HG02938 (cell line): ENCODE measurements at regions not wholly inside any gene's neighbourhood (a gene's known extent, or its start where the extent isn't known, plus 50 kb on each side); places are given as distances from the start of the nearest gene placed in this dataset.

Source experiments
- ATAC-seq: cut with Tn5 transposase; IDR thresholded peaks from one replicate; pipeline ENCODE4 v1.9.1; 2021; ENCODE audit warnings: mild to moderate bottlenecking, moderate library complexity; ENCODE audit not compliant: unreplicated experiment

DNA sequence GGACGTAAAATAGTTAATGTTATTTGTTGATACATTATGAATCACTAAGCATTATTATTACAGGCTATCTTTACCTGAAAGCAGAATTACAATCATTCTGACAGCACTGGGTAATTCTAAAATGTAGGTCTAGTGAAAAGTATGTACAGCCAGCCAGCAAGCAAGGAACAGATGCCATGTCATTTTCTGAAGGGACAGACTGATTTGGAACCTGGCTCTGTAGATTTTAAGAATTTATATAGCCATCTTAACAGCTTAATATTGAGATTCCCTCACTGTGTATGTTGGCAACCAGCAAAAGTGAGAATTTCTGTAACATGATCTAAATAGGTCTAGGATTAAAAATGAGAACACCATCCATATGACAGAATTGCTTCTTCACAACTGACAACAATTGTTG is 359.4 kb downstream of the ZIC4 start:
- no peak for ATAC-seq

DNA sequence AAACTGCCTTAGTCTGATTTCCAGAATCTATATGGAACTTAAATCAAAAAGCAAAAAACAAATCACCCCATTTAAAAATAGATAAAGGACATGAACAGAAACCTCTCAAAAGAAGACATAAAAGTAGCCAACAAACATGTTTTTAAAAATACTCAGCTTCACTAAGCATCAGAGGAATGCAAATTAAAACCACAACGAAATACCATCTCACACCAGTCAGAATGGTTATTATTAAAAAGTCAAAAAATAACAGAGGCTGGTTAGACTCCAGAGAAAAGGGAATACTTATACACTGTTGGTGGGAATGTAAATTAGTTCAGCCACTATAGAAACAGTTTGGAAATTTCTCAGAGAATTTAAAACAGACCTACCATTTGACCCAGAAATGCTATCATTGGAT is 367.9 kb downstream of the ZIC4 start:
- ATAC-seq, result no peak

DNA sequence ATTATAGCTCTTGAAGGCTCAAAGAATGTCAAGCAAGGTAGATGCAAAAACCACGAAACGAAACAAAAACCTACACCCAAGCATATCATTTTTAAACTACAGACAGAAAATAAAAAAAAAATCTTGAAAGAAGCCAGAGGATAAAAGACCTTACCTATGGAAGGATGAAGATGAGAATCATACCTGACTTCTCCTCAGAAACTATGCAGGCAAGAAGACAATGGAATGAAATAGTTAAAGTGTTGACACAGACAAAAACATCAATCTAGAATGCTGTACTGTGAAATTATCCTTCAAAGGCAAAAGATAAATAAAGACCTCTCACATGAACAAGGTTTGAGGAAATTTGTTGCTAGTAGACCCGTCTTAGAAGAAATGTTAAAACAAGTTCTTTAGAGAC is 372.0 kb downstream of the ZIC4 start:
- no peak for ATAC-seq

DNA sequence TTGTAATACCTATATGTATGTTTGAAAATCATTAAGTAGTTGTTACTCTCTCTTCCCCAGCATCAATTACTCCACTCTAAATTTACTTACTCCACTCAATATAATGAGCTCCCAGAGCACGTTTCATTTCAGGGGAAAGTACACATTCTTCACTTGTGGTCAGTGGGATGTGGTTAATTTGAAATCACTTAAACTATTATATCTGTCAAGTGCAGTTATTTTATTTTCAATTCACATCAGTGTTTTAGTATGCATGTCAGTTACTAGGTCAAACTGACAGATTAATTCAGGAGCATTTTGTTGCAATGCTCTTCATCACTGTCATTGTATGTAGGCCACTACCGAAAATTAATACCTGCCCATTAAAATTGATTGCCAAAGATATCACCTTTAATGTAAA is 376.1 kb downstream of the ZIC4 start:
- ATAC-seq, result no peak

DNA sequence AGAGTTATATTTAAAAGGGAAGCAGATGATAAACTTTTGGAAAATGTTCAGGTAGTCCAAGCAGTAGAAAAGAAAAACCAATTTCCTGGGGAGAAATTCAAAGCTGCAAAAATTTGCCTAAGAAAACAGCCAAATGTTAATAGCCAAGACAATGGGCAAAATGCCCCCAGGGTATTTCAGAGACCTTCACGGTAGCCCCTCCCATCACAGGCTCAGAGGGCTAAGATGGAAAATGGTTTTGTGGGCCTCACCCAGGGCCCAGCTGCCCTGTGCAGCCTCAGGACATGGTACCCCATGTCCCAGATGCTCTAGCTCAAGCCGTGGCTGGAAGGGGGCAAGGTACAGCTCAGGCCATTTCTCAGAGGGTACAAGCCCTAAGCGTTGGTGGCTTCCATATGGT is 391.0 kb downstream of the ZIC4 start:
- ATAC-seq, result no peak

DNA sequence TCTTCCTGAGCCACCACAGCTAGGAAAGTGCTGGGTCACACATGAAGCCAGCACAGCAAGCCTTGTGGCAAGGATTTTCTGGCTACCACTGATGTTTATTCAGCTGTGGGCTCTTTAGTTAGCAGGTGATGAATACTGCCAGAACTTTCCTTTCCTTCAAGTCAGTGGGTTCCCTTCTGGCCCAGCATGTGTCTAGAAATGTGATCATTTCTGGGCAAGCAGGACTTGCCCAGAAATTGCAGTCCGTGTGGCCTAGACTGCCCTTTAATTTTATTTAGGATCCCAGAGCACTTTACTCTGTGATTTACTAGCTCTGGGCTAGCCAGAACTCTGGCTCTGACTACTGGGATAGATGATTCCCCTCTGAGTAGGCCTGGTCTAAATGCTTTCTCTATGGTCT is 397.5 kb downstream of the ZIC4 start:
- ATAC-seq, result no peak

DNA sequence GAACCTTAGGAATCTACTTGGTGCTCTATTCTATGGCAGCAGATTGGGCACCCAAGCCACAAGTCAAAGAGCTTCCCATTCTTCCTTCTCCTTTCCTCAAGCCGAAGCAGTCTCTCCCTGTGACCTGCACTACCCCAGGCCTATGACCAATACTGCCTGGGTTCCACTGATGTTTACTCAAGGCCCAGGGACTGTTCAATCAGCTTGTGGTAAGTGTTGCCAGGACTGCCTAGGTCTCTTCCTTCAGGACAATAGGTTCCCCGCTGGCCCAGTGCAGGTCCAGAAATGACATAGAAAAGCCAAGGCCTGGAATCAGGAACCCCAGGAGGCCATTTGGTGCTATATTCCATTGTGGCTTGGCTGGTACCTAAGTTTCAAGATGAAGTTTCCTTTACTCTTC is 397.9 kb downstream of the ZIC4 start:
- ATAC-seq, result no peak

DNA sequence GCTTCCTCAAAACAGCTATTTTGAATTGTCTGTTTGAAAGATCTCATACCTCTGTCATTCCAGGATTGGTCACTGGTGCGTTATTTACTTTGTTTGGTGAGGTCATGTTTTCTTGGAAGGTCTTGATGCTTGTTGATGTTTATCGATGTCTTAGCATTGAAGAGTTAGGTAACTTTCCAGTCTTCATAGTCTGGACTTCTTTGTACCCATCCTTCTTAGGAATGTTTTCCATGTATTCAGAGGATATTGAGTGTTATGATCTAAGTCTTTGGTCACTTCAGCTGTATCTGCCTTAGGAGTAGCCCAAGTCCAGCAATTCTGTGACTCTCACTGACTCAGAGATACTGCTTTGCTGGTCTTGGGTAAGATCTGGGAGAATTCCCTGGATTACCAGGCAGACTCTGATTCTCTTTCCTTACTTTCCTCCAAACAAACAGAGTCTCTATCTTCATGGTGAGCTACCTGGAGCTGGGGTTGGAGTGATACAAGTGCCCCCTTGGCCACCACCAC is 398.6 kb downstream of the ZIC4 start:
- no peak for ATAC-seq

DNA sequence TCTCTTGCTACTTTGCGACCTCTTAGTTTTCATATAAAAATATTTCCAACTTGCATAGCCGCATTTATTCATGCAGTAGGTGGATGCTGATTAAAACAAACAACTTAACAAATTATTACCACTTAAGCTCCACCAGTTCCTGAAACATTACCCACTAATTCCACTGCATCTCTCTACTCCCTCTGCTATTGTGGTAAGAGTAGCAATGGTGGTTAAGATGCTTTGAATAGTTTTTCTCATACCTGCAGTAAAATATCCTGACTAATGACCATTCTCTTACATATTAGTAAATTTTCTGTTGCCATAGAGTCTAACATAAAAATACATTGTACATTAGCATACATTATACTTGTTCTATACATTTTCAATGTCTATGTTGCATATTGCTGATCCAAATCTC is 397.6 kb upstream of the PLSCR5 start:
- ATAC-seq, result no peak

DNA sequence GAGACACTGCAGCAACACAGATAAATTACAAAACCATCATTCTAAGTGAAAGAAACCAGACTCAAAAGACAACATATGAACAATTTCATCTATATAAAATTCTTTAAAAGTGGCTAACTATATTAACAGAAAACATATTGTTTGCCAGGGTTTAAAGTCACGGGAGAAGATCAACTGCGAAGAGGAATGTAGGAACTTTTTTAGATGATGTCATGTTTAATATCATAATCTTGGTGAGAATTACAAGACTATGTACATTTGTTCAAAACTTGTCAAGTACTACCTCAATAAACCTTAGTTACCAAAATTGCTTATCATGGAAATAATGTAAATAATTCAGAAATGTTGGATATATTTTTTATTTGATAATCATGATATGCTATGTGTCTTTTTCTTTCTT is 395.1 kb upstream of the PLSCR5 start:
- no peak for ATAC-seq

DNA sequence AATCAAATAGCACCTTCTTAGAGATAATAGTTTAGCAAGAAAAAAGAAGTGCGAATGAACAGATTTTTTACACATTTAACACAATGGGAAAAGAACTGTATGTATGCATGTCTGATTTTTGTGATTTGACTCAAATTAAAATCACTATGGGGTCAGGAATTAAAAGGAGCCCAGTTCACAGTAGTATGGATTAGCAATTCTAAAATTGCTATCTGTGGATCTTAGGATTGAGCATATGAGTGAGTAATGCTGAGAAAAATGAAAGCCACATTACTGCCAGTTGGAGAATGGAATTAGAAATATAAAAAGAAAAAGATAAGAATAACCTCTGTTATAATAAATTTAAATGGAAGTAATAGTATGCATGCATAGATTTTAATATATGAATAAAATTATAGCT is 386.8 kb upstream of the PLSCR5 start:
- ATAC-seq, result no peak

DNA sequence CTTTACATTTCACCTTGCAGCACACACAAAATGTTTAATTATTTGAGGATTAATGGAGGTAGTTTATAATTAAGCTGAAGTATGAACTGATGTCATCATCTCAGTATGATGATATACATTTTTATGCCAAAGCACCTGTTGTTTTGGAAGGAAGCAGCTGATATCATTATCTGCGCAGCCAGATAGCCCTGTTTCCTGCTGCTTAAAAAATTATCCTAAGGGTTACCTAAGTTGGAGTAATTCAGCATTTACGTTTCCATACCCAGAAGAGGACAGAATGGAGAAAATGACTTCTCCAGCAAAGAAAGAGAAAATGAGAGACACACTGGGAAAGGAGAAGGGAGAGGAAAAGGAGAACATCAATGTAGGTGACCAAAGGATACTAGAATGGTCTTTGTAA is 370.3 kb upstream of the PLSCR5 start:
- ATAC-seq, result no peak

DNA sequence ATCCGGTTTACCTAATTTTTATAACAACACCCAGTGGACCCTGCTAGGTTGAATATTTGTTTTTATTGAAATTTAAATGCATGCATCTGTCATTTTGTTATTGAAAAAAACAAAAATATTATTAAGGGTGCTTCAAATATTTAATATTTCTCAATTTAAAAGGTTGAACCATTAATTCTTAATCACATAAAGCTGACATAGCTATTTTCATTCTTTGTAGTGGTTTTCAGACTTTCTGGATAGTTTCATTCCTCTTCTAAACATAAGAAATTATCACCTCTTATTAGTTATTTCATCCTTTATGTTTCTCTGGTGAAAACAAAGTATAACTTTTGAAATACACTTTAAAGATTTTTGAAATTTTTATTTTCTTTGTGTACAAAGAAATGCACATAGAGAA is 369.9 kb upstream of the PLSCR5 start:
- no peak for ATAC-seq

DNA sequence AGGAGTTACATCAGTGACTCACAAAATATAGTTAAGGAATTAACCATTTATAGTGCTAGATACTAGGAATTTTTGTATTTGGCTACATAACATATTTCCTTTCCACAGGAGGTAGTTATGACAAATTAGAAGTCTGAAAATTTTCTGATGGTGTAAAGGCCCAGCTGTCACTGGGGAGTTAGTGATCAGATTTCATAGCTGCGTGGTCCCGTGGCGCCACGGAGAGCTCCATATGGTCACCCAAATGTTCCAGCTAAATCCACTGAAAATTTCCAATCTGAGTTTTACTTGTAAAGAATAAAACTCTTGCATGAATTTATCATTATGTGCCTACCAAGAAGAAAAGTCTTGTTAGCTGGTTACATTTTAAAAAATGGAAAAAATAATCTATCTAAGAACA is 368.9 kb upstream of the PLSCR5 start:
- no peak for ATAC-seq

DNA sequence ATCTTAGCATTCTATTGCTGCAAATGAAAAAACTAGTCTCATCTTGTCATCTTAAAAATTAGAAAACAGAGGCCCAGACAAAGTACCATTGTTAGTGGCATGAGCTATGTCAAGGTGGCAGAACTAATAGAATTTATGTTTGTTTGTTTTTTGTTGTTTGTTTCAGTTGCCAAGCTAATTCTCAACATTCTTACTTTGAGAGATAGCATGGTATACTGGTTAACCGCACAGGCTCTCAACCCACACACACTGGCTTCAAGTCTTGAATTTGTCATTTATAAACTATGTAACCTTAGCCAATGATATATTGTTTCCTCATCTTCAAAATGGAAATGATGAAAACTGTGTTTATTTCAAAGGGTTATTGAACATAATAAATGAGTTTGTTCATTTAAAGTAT is 367.6 kb upstream of the PLSCR5 start:
- ATAC-seq, result no peak

DNA sequence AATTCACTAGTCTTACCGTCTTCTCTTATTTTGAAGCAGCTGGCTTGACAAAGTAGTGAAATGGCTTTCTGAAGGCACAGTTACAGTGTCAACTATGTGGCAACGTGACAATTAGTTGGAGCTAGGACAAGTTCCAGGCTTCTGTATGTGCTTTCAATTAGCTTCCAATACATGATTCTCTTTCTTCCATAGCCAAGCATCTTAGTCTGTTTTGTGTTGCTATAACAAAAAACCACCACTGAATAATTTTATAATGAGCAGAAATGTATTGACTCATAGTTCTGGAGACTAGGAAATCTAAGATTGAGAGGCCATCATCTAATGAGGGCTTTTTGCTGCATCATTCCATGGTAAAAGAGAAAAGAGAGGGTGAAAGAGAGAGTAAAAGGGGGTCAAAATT is 365.1 kb upstream of the PLSCR5 start:
- no peak for ATAC-seq

DNA sequence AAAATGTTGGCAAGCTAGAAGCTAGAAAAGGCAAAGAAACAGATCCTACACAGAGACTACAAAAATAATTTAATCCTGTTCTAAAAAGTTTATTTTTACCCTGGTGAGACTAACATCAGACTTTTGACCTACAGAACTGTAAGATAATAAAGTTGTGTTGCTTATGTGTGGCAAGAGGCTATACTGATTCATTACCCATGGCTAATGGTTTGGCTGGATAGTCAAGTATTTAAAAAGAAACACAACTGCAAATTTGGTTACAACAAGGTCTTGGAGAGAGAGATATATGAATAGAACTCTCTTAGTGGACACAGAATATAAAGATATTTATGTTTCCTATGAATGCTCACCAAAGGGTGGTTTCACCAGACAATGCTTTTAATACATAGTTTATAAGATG is 364.2 kb upstream of the PLSCR5 start:
- ATAC-seq, result no peak

DNA sequence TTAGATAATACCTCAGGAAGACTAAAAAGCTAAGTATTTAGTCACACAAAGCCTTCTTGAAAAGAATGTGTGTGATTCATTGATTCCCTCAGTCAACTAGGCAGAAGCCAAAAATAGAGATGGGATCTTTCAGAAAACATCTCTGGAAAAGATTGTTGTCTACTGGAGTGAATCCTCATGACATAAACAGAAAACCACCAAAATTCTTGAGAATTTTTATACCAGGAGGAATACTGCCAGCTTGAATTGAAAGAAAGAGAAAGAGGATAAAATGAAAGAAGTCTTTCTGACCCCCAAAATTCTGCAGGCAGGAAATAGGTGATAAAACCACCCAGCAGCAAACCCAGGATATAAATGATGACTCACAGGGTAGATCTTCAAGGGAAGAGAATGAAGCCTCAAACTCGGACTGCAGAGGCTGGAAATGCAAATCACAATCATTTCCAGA is 363.1 kb upstream of the PLSCR5 start:
- ATAC-seq, result no peak

DNA sequence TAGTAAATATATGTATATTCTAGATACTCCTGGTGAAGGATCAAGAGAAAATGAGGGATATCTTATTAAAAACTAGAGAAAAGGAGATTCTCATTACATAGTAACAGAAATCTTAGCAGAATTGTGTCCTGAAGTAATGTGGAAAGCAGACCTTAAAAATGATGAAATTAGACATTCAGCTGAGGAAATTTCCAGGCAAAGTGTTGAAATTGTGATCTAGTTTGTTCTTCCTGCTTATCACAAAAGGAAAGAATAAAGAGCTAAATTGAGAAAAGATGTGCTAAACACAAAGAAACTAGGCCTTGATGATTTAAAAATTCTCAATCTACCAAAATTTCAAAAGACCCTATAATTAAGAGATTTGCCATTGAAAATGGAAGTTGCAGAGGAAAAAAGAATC is 362.6 kb upstream of the PLSCR5 start:
- ATAC-seq, result no peak

DNA sequence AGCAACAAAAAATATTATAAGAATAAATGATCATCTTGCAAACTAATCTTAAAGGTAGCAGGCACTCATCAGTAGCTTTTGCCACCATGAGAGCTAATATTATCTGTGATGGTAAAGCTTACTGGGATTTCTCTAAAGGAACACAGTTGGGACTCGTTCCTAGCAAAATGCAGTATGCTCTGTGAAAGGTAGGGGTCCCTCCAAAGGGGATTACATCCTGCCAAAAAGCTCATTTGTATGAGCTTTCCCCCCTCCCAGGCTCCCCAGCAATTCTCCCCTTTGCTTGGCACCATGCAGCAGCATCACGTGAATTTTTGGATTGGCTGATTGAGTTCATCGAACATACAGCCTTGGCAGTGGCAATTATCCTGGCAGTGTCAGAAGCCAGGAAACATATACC is 361.0 kb upstream of the PLSCR5 start:
- ATAC-seq, result no peak

DNA sequence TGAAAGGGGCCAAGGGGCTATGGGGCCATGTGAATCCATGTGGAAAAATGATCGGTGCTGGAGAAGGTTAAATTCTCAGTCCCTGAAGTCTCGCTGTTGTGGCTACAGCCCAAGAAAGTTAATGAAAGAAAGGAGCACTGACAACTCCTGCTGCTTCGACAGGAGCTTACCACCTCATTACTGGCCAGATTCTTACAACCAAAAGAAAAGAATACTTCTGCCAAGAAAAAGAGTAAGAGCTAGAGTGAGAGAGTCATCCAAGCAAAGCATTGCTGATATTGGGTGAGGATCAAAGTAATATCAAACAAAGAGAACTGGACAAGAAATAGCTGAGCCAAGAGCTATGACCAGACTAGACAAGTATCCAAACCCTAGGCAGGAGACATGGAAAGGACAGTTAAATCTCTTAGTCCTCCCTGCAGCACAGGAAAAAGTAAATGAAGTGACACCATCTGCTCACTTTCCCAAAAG is 348.4 kb upstream of the PLSCR5 start:
- no peak for ATAC-seq

DNA sequence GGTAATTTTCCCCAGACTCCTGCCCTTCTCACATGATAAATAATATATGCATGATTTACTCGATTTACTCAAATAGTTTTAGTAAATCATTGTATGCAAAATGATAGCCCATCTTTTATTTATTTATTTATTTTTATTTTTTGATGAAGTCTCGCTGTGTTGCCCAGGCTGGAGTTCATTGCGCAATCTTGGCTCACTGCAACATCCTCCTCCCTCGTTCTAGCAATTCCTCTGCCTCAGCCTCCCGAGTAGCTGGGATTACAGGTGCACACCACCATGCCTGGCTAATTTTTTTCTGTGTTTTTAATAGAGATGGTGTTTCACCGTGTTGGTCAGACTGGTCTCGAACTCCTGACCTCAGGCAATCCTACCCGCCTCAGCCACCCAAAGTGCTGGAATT is 343.8 kb upstream of the PLSCR5 start:
- no peak for ATAC-seq

DNA sequence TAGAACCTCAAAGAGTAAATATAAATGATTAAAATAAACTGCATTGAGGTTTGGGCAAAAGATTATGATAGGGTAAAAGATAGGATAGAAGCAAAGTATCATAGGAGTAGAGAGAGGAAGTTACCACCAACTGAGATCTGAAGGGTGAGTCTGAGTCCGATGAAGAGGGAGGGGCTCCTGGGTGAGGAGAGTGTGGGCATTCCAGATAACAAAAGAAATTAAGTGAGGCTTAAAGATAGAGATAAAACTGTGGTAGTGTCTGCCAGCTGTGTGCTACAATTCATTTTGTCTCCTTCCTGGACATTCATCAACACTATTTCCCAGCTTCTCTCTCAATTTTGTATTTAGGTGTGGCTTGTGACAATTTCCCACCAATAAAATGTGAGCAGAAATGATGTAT is 343.0 kb upstream of the PLSCR5 start:
- no peak for ATAC-seq

DNA sequence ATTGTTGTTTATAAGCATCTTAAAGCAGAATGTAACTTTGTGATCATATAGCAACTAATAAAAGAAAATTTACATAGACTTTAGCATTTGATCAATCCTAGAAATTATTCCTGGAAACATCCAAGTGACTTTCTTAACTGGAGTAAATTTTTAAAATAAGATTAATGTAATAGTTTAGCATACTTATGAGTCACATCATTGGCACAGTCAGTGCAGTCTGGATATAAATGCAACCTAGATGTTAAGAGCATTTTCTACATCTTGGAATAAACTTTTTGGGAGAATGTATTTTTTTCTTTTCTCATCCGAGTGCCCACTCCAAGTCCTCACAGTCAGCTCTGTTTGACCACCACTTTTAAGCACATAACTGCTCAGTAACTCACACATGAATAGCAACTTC is 324.6 kb upstream of the PLSCR5 start:
- ATAC-seq, result no peak
